Mesendoderm (in vitro differentiated cells): ENCODE measurements at regions not wholly inside any gene's neighbourhood (a gene's known extent, or its start where the extent isn't known, plus 50 kb on each side); places are given as distances from the start of the nearest gene placed in this dataset.

Source experiments
- DNase-seq: peaks from one replicate; pipeline ENCODE4 v3.0.0; 2013
- H2AK5ac ChIP-seq: 2 replicates; pipeline ENCODE4 v1.6.1; 2013; ENCODE audit warnings: low read length, inconsistent platforms
- H2BK120ac ChIP-seq: 2 replicates; pipeline ENCODE4 v1.6.1; 2013; ENCODE audit warnings: low read depth, mild to moderate bottlenecking, low read length, moderate library complexity, mixed read lengths
- H2BK15ac ChIP-seq: replicated peaks from 2 replicates; pipeline ENCODE4 v1.6.1; 2013; ENCODE audit warnings: low read depth, mild to moderate bottlenecking, moderate library complexity
- H2BK5ac ChIP-seq: 2 replicates; pipeline ENCODE4 v1.6.1; 2013; ENCODE audit warnings: low read length, inconsistent platforms
- H3K18ac ChIP-seq: 2 replicates; pipeline ENCODE4 v1.6.1; 2013; ENCODE audit warnings: mild to moderate bottlenecking, low read length, mixed read lengths
- H3K23ac ChIP-seq: one replicate; pipeline ENCODE4 v1.6.1; 2013; ENCODE audit warnings: low read length
- H3K27ac ChIP-seq: 2 replicates; pipeline ENCODE4 v1.5.1; 2013; ENCODE audit warnings: low read depth, mild to moderate bottlenecking, inconsistent platforms, low read length, moderate library complexity
- H3K27me3 ChIP-seq: 2 replicates; pipeline ENCODE4 v1.6.1; 2013; ENCODE audit warnings: low read length, control low read depth, mild to moderate bottlenecking, inconsistent platforms; ENCODE audit not compliant: insufficient read depth, poor library complexity
- H3K36me3 ChIP-seq: 2 replicates; pipeline ENCODE4 v1.6.1; 2013; ENCODE audit warnings: low read length, inconsistent platforms; ENCODE audit not compliant: control insufficient read depth, insufficient read depth
- H3K4ac ChIP-seq: one replicate; pipeline ENCODE4 v1.6.1; 2013; ENCODE audit warnings: low read depth, mild to moderate bottlenecking, low read length, moderate library complexity
- H3K4me1 ChIP-seq: 2 replicates; pipeline ENCODE4 v1.6.1; 2013; ENCODE audit warnings: low read depth, low read length, inconsistent platforms; ENCODE audit not compliant: control insufficient read depth
- H3K4me2 ChIP-seq: 2 replicates; pipeline ENCODE4 v1.6.1; 2013; ENCODE audit warnings: low read length
- H3K4me3 ChIP-seq: 2 replicates; pipeline ENCODE4 v1.5.1; 2013; ENCODE audit warnings: mild to moderate bottlenecking, low read length
- H3K56ac ChIP-seq: one replicate; pipeline ENCODE4 v1.6.1; 2013; ENCODE audit warnings: low read length
- H3K79me1 ChIP-seq: 2 replicates; pipeline ENCODE4 v1.6.1; 2013; ENCODE audit warnings: low read length, inconsistent platforms
- H3K79me2 ChIP-seq: 2 replicates; pipeline ENCODE4 v1.6.1; 2013; ENCODE audit warnings: mild to moderate bottlenecking, low read length; ENCODE audit not compliant: control insufficient read depth, insufficient read depth
- H3K9ac ChIP-seq: 2 replicates; pipeline ENCODE4 v1.6.1; 2013; ENCODE audit warnings: low read length, inconsistent platforms
- H4K5ac ChIP-seq: one replicate; pipeline ENCODE4 v1.6.1; 2013; ENCODE audit warnings: low read length
- H4K8ac ChIP-seq: one replicate; pipeline ENCODE4 v1.6.1; 2013; ENCODE audit warnings: low read depth, mild to moderate bottlenecking, control low read depth, low read length, moderate library complexity
- WGBS: extraction: QIAGEN DNeasy Blood & Tissue Kit; methylation state at CpG from one replicate; pipeline ENCODE4 v1.1.7; 2013; ENCODE audit warnings: low lambda C conversion rate, missing lambda C conversion rate; ENCODE audit not compliant: insufficient coverage; ENCODE audit errors: extremely low coverage; 5-methylcytosine and 5-hydroxymethylcytosine counted together

DNA sequence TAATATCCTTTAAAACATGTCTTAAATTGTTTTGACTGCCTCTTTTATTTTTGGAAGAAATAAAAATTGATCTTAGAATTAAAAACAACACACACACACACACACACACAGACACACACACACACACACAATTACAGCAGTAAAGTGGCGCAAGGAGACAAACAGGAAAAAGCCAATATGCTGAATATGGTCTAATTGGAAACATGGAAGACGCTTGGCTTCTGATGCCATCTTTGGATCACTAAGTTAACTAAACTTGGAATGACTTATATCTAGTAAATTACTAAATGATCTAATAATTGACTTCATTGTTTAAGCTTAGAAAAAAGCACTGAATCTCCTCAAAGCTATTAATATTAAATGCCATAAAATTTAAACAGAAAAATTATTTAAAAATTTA lies 1093.4 kb downstream of the ADGRL3 start:
- Histone ChIP-seq H3K27me3 (no peaks in the 10 kb centered on the region), H3K4me2 (no peak overlapping the region), H3K18ac (no peak overlapping the region), H3K27ac (no peak overlapping the region), H2BK15ac (no peak overlapping the region), H3K79me1 (no peaks in the 10 kb centered on the region), H3K4me3 (no peak overlapping the region), H2BK120ac (no peak overlapping the region), H4K5ac (no peak overlapping the region), H2BK5ac (no peak overlapping the region), H3K9ac (no peak overlapping the region), H3K4ac (no peak overlapping the region), H3K56ac (no peak overlapping the region), H4K8ac (no peak overlapping the region), H3K36me3 (no peaks in the 10 kb centered on the region), H2AK5ac (no peak overlapping the region), H3K23ac (no peak overlapping the region), H3K4me1 (no peaks in the 10 kb centered on the region), H3K79me2 (no peaks in the 10 kb centered on the region)
- WGBS: no CpG with 5 or more reads among the region's 2 CpGs
- DNase-seq: no peak

DNA sequence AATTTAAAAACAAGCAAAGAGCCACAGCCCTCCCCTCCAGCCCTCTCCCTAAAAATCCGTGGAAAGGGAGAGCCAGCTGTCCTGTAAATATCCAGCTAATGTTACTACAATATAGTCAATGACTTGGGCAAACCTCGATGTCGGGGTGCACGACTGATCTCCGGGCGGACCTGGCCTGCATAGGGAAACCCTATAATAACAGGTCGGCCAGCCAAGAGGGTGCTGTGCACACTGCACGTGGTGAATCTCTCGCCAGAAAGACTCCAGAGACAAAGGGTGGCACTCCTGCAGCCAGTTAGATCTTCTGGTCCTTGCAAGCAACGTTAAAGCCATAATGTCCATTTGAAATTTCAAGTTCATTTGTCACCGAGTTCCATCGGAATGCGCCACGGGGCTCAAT lies 1092.8 kb downstream of the ADGRL3 start:
- no peaks in the 10 kb centered on the region for H3K4me1 ChIP-seq
- WGBS: no CpG with 5 or more reads among the region's 14 CpGs
- no peak overlapping the region for H3K4me2 ChIP-seq
- no peaks in the 10 kb centered on the region for H3K27me3 ChIP-seq
- no peak overlapping the region for H3K4ac ChIP-seq
- DNase-seq: no peak
- H2BK5ac ChIP-seq: no peak overlapping the region
- H4K8ac ChIP-seq: no peak overlapping the region
- no peaks in the 10 kb centered on the region for H3K79me1 ChIP-seq
- no peak overlapping the region for H2BK15ac ChIP-seq
- H4K5ac ChIP-seq: no peak overlapping the region
- H3K27ac ChIP-seq: no peak overlapping the region
- no peaks in the 10 kb centered on the region for H3K36me3 ChIP-seq
- no peak overlapping the region for H3K9ac ChIP-seq
- no peak overlapping the region for H3K56ac ChIP-seq
- H3K4me3 ChIP-seq: no peak overlapping the region
- no peak overlapping the region for H3K18ac ChIP-seq
- H3K79me2 ChIP-seq: no peaks in the 10 kb centered on the region
- no peak overlapping the region for H3K23ac ChIP-seq
- H2BK120ac ChIP-seq: no peak overlapping the region
- no peak overlapping the region for H2AK5ac ChIP-seq

DNA sequence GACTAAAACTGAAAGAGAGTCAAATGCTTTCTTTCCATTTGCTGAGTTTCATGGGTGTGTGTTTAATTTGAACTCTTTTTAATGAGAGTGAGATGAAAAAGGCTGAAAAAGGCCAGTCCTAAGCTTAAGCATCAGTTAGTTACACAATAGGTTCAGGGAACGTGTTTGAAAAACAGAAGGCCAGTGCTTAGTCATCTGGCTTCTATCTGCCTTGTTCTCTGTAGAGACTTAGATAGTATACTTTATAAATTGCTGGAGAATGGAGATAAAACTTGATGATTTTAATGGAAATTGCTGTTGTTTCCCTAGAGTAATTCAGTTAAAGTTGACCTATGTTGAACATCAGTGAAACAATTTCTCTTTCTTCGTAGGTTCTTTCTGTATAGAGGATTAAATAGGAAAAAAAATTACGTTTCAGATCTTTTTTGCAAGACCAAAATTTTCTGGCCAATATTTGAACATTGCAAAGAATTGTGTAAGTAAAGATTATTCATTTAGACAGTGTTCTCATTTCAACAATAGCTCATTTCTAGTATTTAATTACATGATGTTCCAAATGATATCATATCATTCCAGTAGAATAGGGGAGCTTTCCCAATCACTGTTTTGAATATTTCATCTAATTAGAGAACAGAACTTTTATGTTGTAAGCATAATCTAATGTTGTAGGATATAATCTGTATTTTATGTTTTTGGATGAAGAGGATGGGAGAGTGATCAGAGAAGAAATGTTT lies 1088.8 kb downstream of the ADGRL3 start:
- no peak for DNase-seq
- H3K27me3 ChIP-seq: no peaks in the 10 kb centered on the region
- H2BK120ac ChIP-seq: no peak overlapping the region
- H3K23ac ChIP-seq: no peak overlapping the region
- H3K4me3 ChIP-seq: no peak overlapping the region
- WGBS: no CpG with 5 or more reads among the region's 3 CpGs
- H3K36me3 ChIP-seq: no peaks in the 10 kb centered on the region
- no peaks in the 10 kb centered on the region for H3K79me2 ChIP-seq
- no peak overlapping the region for H3K4me2 ChIP-seq
- no peaks in the 10 kb centered on the region for H3K4me1 ChIP-seq
- no peak overlapping the region for H3K4ac ChIP-seq
- no peak overlapping the region for H4K8ac ChIP-seq
- H2BK15ac ChIP-seq: no peak overlapping the region
- H3K18ac ChIP-seq: no peak overlapping the region
- no peak overlapping the region for H3K27ac ChIP-seq
- H4K5ac ChIP-seq: no peak overlapping the region
- no peak overlapping the region for H3K56ac ChIP-seq
- no peak overlapping the region for H3K9ac ChIP-seq
- H3K79me1 ChIP-seq: no peaks in the 10 kb centered on the region
- no peak overlapping the region for H2AK5ac ChIP-seq
- H2BK5ac ChIP-seq: no peak overlapping the region

DNA sequence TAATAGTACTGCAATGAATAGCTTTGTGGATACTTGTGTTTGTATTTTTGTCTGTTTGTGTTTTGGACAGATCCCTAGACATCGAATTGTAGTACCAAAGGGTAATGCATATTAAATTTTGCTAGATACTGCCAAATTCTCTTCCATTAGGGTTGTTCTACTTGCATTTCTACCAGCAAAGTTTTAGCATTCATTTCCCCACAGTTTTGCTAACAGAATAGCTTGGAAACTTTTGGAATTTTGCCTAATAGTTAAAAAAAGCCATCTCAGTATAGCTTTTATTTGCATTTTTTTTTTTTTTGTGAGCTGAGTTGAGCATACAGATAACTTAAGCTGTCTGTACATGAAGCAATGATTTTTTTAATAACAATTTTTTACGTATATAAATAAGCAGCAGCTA lies 1084.9 kb downstream of the ADGRL3 start:
- WGBS: no CpG with 5 or more reads among the region's 2 CpGs
- Histone ChIP-seq H3K23ac (no peak overlapping the region), H2BK120ac (no peak overlapping the region), H3K4me2 (no peak overlapping the region), H3K18ac (no peak overlapping the region), H4K5ac (no peak overlapping the region), H2AK5ac (no peak overlapping the region), H3K4me1 (no peaks in the 10 kb centered on the region), H4K8ac (no peak overlapping the region), H3K79me1 (no peaks in the 10 kb centered on the region), H2BK5ac (no peak overlapping the region), H3K4me3 (no peak overlapping the region), H3K4ac (no peak overlapping the region), H3K27ac (no peak overlapping the region), H3K9ac (no peak overlapping the region), H2BK15ac (no peak overlapping the region), H3K56ac (no peak overlapping the region), H3K36me3 (no peaks in the 10 kb centered on the region), H3K79me2 (no peaks in the 10 kb centered on the region), H3K27me3 (no peaks in the 10 kb centered on the region)
- no peak for DNase-seq

DNA sequence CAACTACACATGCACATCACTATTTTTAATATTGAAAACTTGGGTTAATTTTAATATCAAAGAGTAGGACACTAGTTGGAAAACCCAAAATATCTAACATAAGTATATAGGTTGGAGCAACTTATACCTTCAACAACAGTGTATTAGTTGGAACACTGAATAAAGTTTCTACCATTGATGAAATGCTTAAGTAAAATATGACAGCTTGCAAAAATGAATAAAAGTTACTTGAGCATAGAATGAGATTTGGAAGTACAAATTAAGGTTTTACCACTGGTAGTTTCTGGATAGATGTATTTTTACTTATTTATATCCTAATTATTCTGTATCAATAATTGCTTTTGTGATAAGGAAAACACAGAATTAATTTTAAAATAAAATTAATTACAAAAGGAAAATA lies 1079.6 kb downstream of the ADGRL3 start:
- Histone ChIP-seq H2BK15ac (no peak overlapping the region), H3K27ac (no peak overlapping the region), H2BK120ac (no peak overlapping the region), H3K4ac (no peak overlapping the region), H3K4me1 (no peaks in the 10 kb centered on the region), H4K8ac (no peak overlapping the region), H3K4me2 (no peak overlapping the region), H2AK5ac (no peak overlapping the region), H4K5ac (no peak overlapping the region), H3K4me3 (no peak overlapping the region), H3K27me3 (no peaks in the 10 kb centered on the region), H3K79me1 (no peaks in the 10 kb centered on the region), H3K56ac (no peak overlapping the region), H3K18ac (no peak overlapping the region), H3K9ac (no peak overlapping the region), H3K23ac (no peak overlapping the region), H3K79me2 (no peaks in the 10 kb centered on the region), H3K36me3 (no peaks in the 10 kb centered on the region), H2BK5ac (no peak overlapping the region)
- DNase-seq: no peak

DNA sequence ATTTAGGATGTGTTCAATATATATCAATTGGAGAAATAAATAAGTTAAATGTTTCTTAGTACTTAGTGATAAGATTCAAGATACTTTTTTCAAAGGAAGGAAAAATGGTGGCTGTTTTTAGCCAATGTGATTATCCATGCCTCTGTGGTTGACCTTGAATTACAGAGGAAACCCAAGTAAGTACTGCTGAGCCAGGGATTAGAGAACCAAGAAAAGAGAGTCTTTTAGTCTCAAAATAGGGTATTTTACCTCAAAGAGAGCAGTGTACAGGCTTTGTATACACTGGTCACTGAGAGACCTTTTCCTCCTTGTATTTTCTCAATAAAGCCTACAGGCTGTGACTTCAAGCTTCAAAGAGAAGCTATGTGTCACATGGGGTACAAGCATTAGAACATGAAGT lies 1075.3 kb downstream of the ADGRL3 start:
- no peak overlapping the region for H3K23ac ChIP-seq
- H3K79me2 ChIP-seq: no peaks in the 10 kb centered on the region
- H3K9ac ChIP-seq: no peak overlapping the region
- H3K4me1 ChIP-seq: no peaks in the 10 kb centered on the region
- H2BK120ac ChIP-seq: no peak overlapping the region
- H3K36me3 ChIP-seq: no peaks in the 10 kb centered on the region
- no peak overlapping the region for H3K4ac ChIP-seq
- no peak overlapping the region for H2BK5ac ChIP-seq
- H3K56ac ChIP-seq: no peak overlapping the region
- H2AK5ac ChIP-seq: no peak overlapping the region
- no peak overlapping the region for H4K8ac ChIP-seq
- H3K27me3 ChIP-seq: no peaks in the 10 kb centered on the region
- H2BK15ac ChIP-seq: no peak overlapping the region
- no peak overlapping the region for H3K18ac ChIP-seq
- no peak for DNase-seq
- H3K79me1 ChIP-seq: no peaks in the 10 kb centered on the region
- no peak overlapping the region for H3K27ac ChIP-seq
- H4K5ac ChIP-seq: no peak overlapping the region
- H3K4me2 ChIP-seq: no peak overlapping the region
- H3K4me3 ChIP-seq: no peak overlapping the region
